GM21717 (cell line): ENCODE measurements at regions not wholly inside any gene's neighbourhood (a gene's known extent, or its start where the extent isn't known, plus 50 kb on each side); places are given as distances from the start of the nearest gene placed in this dataset.

Source experiments
- ATAC-seq: cut with Tn5 transposase; IDR thresholded peaks from one replicate; pipeline ENCODE4 v1.9.1; 2021; ENCODE audit warnings: mild to moderate bottlenecking, moderate library complexity; ENCODE audit not compliant: unreplicated experiment

- no peak for ATAC-seq
Measured at GRCh38 chr6:2505624-2506023, 245.1 kb downstream of the MYLK4 start.

GRCh38 chr6:2504495-2505064, 246.1 kb downstream of the MYLK4 start:
- no peak for ATAC-seq

DNA sequence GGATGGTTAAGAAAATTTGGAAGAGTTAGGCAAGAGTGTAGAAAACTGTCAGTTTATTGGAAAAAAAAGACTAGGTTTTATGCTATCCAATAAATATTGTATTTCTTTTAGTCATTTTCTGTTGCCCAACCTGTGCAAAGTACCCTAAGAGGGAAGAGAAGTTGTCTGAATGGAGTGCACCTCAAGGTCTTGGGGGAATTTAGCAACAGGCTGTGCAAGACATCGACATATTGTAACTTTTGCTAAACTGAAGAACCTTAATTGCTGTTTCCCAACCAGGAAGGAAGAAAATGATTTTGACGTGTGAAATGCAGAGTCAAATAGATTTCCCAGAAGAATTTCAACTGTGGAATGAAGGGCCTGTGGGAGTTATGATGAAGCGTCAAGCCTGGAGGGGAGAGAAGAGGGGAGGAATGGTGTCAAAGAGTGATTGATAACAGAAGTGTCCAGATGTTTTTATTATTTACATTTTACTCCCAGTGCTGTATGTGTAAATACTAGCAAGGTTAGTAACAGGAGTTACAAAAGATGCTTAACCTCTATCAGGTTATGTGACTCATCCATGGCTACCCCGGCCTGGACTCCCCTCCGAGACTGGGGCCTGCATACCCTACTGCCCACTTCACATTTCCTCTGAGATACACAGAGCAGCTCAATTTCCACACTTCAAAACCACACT, 246.8 kb downstream of the MYLK4 start:
- ATAC-seq = no peak

- ATAC-seq = no peak
Measured at GRCh38 chr6:2502998-2503674, 247.6 kb downstream of the MYLK4 start.

GRCh38 chr6:2502096-2502997, 248.4 kb downstream of the MYLK4 start:
- no peak for ATAC-seq

- no peak for ATAC-seq
Measured at GRCh38 chr6:2497922-2498623, 252.6 kb downstream of the MYLK4 start.

DNA sequence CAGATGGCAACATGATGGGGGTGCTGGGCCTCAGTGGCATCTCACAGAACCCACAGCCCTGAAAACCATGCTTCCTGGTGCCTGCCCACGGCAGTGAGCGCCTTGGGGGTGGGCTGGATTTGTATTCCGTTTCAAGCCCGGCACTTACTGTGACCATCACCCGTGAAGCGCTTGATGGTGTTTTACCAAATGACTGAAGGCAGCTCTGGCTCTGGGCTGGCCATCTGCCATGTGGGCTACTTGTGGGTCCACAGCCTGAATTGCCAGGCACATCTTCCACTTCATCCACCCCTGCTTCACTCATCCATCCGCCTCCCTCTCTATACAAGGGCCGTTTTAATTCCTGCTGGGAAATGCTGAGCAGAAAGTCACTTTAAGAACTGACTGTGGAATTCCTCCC, 250.9 kb upstream of the GMDS start:
- no peak for ATAC-seq

DNA sequence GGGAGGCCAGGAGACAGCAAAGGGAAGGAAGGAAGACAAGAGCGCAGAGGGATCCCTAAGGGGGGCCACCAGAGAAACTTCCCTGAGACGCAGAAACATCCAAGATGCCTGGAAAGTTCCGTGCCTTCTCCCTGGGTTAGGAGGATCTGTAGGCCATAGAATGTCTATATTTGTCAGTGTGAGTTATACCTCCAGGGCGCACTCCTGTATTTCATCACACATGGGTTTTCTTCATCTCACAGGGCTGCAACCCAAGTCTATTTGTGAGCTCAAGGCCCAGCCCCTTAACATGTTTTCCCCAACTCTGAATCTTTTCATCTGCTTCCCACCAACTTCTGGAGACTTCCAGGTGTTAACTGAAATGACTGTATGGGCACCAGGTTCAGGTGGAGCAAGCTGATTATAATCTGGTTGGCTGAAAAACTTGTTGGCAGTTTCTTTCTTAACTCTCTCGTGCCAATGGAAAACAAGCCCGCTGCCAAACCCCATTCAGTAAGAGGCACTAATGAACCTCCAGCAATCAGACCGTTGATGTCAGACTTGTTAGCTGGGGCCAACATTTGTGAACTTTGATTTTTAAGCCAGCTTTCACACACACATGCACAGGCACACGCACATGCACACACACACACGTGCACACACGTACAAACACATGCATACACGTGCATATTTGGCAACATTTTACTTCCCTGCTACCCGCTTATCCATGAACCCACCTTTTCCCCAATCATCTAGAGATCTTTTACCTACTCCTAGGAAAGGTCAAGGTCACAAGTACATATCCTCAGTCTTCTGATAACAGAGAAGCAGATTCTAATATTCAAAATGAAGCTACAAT, 247.5 kb upstream of the GMDS start:
- no peak for ATAC-seq

DNA sequence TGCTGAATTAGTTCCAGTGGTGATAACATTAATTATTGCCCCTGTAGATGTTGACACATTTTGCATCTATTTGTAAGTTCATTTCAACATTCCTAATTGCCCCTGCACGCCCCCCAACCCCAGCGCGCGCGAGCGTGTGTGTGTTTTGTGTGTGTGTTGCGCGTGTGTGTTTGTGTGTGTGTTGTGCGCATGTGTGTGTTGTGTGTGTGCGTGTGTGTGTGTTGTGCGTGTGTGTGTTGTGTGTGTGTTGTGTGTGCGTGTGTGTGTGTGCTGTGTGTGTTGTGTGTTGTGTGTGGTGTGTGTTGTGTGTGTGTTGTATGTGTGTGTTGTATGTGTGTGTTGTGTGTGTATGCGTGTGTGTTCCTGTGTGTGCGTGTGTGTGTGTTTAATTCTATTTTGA, 245.7 kb upstream of the GMDS start:
- ATAC-seq = no peak

DNA sequence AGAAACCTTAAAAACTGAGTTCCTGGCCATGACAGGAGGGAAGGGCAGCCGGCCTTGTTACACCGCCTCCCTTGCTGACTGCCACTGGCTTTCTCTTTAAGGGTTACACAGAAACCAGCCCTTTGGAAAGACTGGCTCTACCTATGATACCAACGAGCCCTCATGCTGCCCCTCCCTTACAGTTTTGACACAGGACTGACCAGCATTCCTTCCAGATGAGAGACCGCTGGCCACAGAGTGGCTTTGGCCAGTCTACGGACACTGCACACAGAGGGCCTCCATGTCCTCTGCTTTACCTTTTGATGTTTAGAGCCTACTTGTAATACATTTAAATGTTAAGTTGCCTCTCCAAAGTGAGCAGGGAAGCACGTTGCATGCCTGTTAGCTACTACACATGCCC, 243.2 kb upstream of the GMDS start:
- no peak for ATAC-seq

DNA sequence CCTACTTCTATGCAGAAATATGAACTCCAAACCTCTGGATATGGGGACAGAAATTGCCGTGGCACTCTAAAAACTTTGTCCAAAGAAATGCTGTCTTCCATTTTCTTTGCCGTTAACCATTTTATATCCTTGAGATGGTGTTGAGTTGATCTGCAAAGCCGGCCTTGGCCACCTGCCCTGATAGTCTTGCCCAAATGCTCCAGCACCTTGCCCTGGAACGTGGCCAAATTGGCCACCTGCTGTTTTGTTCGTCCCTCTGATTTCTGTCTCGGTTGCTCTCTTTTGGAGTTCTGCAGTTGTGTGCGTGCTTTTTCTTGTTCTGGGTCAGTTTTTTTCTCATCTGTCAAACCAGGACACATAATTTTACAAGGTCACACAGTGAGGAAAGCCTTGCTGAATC, 239.7 kb upstream of the GMDS start:
- no peak for ATAC-seq

DNA sequence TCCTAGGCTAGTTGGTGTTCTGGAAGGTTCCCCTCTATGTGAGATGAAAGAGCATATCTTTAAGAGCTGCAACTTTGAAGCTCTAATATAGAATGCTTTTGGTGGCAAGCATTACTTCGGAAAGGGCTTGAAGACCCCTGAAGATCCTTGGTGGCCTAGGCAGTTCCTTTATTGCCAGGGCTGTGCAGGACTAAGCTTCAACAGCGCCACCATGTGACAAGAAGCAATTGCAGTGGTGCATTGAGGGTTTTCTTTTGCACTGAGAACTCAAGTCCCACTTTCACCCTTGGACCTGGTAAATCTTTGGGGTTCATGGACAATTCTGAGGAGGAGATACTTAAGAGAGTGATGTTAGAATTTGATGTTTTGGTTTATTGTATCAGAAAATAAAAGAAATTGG, 237.4 kb upstream of the GMDS start:
- ATAC-seq = no peak

DNA sequence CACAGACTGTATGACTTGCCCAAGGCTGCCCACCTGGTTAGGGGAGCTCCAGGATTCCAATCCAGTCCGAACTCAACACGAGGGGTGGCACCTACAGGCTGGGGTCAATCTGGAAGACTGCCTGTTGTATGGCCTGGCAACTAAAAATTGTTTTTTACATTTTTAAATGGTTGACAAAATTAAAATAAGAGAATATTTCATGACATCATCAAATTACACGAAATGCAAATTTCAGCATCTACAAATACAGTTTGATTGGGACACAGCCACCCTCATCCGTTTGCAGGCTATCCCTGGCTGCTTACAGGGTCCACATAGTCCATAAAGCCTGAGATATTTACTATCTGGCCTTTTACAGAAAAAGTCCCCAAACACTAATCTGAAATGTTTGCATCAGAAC, 235.9 kb upstream of the GMDS start:
- ATAC-seq = no peak

DNA sequence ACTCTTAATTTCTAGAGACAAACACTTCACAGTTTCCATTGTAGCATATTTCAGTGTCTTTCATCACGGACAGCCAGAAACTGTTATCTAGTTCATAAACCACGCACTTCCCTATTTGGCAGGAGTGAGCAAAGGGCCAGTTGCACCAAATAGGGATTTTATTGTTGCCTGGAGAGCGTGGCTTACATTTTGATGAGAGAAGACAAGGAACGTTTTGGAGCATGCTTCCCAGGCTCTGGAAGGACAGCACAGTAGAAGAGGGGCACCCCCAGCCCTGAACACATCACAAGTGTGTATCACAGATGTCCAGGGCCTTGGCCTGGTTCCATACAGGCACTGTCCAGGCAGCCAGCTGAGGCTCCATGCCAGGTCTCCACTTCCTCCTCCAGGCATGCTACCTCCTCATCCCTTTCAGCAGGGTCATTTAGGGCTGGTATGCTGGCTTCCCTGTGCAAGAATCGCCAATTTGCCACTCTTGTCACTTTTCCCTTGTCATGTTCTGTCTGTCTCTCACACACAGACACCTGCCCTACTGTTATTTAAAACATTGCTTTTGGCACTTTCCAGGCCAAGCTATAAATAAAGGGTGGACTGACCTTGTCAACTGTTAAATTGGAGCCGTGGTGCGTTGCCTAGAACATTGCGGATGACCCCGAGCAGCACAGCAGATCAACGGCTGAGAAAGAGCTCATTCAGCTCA, 235.0 kb upstream of the GMDS start:
- ATAC-seq = no peak

DNA sequence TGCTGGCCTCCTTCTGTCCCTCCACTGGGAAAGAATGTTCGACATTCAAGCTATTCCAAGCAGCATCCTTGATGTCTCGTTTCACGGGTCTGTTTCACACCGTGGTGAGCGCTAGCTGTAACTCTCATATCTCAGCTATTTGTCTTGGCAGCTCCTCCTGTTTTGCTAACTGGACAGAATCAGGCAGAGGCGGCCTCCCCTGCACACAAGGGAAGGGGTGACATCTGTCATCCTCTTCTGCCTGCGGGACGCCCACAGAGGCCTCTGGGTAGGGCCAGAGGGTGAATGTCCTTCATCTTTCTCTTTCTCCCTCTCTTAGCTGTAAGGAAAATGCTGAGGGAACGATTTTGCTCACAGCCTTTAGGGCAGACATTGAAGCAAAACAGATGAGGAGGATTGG, 232.8 kb upstream of the GMDS start:
- no peak for ATAC-seq

DNA sequence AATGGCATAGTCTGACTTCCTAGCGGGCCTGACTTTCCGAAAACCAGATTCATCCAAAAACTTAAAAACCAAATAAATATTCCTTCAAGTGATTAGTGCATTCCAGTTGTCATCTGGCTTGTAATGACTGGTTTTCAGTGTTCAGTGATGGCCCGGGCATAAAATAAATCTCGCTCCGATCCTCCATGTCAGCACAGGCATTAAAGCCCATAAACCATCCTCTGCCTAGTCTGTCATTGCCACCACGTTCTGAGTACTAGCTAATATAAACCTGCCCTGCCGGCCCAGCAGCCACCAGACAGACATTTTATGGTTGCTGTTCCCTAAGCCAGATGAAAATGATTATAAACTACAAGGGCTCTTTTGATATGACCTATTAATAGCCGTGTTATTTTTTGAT, 232.3 kb upstream of the GMDS start:
- ATAC-seq = no peak

- no peak for ATAC-seq
Measured at GRCh38 chr6:2477250-2477649, 231.8 kb upstream of the GMDS start.

- ATAC-seq = no peak
Measured at GRCh38 chr6:2476376-2476775, 231.0 kb upstream of the GMDS start.

- no peak for ATAC-seq
Measured at GRCh38 chr6:2471472-2471871, 226.1 kb upstream of the GMDS start.
